HG03196 (cell line): ENCODE measurements at regions not wholly inside any gene's neighbourhood (a gene's known extent, or its start where the extent isn't known, plus 50 kb on each side); places are given as distances from the start of the nearest gene placed in this dataset.

Experiments
- ATAC-seq: cut with Tn5 transposase; IDR thresholded peaks from one replicate; pipeline ENCODE4 v1.9.1; 2021; ENCODE audit not compliant: unreplicated experiment

GRCh38 chr5:92904021-92904420 is 677.0 kb downstream of the NR2F1-AS1 start:
- no peak for ATAC-seq

- ATAC-seq, result no peak
Measured at GRCh38 chr5:92899611-92900010, 681.4 kb downstream of the NR2F1-AS1 start.

- no peak for ATAC-seq
Measured at GRCh38 chr5:92896722-92897121, 684.3 kb downstream of the NR2F1-AS1 start.

- ATAC-seq, result no peak
Measured at GRCh38 chr5:92890841-92891244, 690.2 kb downstream of the NR2F1-AS1 start.

GRCh38 chr5:92889140-92889539 is 691.9 kb downstream of the NR2F1-AS1 start:
- no peak for ATAC-seq

- no peak for ATAC-seq
Measured at GRCh38 chr5:92887254-92887653, 693.8 kb downstream of the NR2F1-AS1 start.

- no peak for ATAC-seq
Measured at GRCh38 chr5:92886751-92887150, 694.3 kb downstream of the NR2F1-AS1 start.

GRCh38 chr5:92885950-92886349 is 695.1 kb downstream of the NR2F1-AS1 start:
- ATAC-seq, result no peak

GRCh38 chr5:92884469-92884868 is 696.5 kb downstream of the NR2F1-AS1 start:
- no peak for ATAC-seq

- ATAC-seq, result no peak
Measured at GRCh38 chr5:92879806-92880543, 701.0 kb downstream of the NR2F1-AS1 start.

- no peak for ATAC-seq
Measured at GRCh38 chr5:92874790-92875189, 706.2 kb downstream of the NR2F1-AS1 start.

- no peak for ATAC-seq
Measured at GRCh38 chr5:92868442-92868841, 712.6 kb downstream of the NR2F1-AS1 start.

GRCh38 chr5:92864591-92864990 is 716.4 kb downstream of the NR2F1-AS1 start:
- ATAC-seq, result no peak

- ATAC-seq, result no peak
Measured at GRCh38 chr5:92863666-92864065, 717.4 kb downstream of the NR2F1-AS1 start.

- no peak for ATAC-seq
Measured at GRCh38 chr5:92861531-92862285, 719.3 kb downstream of the NR2F1-AS1 start.

GRCh38 chr5:92860061-92860460 is 721.0 kb downstream of the NR2F1-AS1 start:
- no peak for ATAC-seq

GRCh38 chr5:92852219-92852618 is 728.8 kb downstream of the NR2F1-AS1 start:
- no peak for ATAC-seq

GRCh38 chr5:92850886-92851285 is 730.1 kb downstream of the NR2F1-AS1 start:
- no peak for ATAC-seq

- no peak for ATAC-seq
Measured at GRCh38 chr5:92849756-92850155, 731.3 kb downstream of the NR2F1-AS1 start.

- no peak for ATAC-seq
Measured at GRCh38 chr5:92841604-92842155, 739.3 kb downstream of the NR2F1-AS1 start.

- ATAC-seq, result no peak
Measured at GRCh38 chr5:92838253-92838652, 742.8 kb downstream of the NR2F1-AS1 start.
